Ovary (tissue), 3 donors: ENCODE measurements at regions not wholly inside any gene's neighbourhood (a gene's known extent, or its start where the extent isn't known, plus 50 kb on each side); places are given as distances from the start of the nearest gene placed in this dataset.

ENCODE experiments used
- POLR2A ChIP-seq: fragments of 450-650 bp; IDR thresholded peaks from one replicate; pipeline ENCODE4 v1.6.1; 2017; ENCODE audit warnings: antibody characterized with exemption, mild to moderate bottlenecking, moderate library complexity
- TF ChIP-seq, protein P1 (sequence below), 3 donors: fragments of 450-650 bp in 2 of 3; fragments of 200-600 bp in 1 of 3; IDR thresholded peaks; one replicate each; pipeline versions ENCODE4 v1.5.1 to v1.8.0; 2016 to 2022; ENCODE audit warnings: antibody characterized with exemption in 3 of 3, mild to moderate bottlenecking in 1 of 3
- donor health status: DM: no; HTN: no; CAD: no.

DNA sequence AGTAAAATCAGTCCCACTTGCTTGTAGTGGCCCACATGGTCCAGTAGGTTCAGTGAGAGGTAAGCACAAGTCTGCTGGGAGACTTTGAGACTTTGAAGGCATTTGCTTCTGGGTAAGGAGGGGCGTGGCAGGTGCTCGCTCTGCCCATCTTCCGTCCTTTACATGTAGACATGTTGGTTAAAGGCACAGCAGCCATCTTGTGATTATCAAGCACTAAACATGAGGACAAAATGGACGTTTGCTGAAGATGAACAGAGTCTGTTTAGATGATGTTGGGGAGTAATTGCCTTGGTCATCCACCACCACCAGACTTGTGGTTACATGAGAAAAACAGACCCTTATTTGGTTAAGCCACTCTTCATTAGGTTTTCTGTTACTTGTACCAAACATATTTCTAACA lies 252.8 kb upstream of the PARD3B start:
- TF ChIP-seq, protein P1, sequence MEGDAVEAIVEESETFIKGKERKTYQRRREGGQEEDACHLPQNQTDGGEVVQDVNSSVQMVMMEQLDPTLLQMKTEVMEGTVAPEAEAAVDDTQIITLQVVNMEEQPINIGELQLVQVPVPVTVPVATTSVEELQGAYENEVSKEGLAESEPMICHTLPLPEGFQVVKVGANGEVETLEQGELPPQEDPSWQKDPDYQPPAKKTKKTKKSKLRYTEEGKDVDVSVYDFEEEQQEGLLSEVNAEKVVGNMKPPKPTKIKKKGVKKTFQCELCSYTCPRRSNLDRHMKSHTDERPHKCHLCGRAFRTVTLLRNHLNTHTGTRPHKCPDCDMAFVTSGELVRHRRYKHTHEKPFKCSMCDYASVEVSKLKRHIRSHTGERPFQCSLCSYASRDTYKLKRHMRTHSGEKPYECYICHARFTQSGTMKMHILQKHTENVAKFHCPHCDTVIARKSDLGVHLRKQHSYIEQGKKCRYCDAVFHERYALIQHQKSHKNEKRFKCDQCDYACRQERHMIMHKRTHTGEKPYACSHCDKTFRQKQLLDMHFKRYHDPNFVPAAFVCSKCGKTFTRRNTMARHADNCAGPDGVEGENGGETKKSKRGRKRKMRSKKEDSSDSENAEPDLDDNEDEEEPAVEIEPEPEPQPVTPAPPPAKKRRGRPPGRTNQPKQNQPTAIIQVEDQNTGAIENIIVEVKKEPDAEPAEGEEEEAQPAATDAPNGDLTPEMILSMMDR (IDR thresholded peaks at IDR 0.05): no peak
- TF ChIP-seq POLR2A: no peak
